Brain microvascular endothelial cell (primary cell): ENCODE measurements at regions not wholly inside any gene's neighbourhood (a gene's known extent, or its start where the extent isn't known, plus 50 kb on each side); places are given as distances from the start of the nearest gene placed in this dataset.

Source experiments
- DNase-seq: peaks from one replicate; pipeline ENCODE4 v3.0.0-alpha.2; 2020
- H3K27ac ChIP-seq: fragments of 250-450 bp; sonication (Bioruptor Pico); 2 replicates; pipeline ENCODE4 v1.5.1; 2020; ENCODE audit warnings: mild to moderate bottlenecking, moderate library complexity
- H3K27me3 ChIP-seq: fragments of 250-450 bp; sonication (Bioruptor Pico); replicated peaks from 2 replicates; pipeline ENCODE4 v1.5.1; 2020; ENCODE audit warnings: mild to moderate bottlenecking
- H3K36me3 ChIP-seq: fragments of 250-450 bp; sonication (Bioruptor Pico); replicated peaks from 2 replicates; pipeline ENCODE4 v1.5.1; 2020; ENCODE audit warnings: mild to moderate bottlenecking
- H3K4me3 ChIP-seq: 2 replicates; pipeline ENCODE4 v1.5.1; 2011; ENCODE audit warnings: low read depth, mild to moderate bottlenecking, control low read depth, low read length, moderate library complexity
- in situ Hi-C: cut with HindIII; loops from 2 replicates; pipeline ENCODE4 v1.10.0; 2017; ENCODE audit warnings: low sequenced_read_pairs, low pct_ligation_motif_present
- TF ChIP-seq, protein P1 (sequence below): IDR thresholded peaks from 2 replicates; pipeline ENCODE4 v1.5.1; 2011; ENCODE audit warnings: low read depth, mild to moderate bottlenecking, moderate library complexity, low read length, control low read depth, inconsistent platforms; ENCODE audit errors: missing control alignments

DNA sequence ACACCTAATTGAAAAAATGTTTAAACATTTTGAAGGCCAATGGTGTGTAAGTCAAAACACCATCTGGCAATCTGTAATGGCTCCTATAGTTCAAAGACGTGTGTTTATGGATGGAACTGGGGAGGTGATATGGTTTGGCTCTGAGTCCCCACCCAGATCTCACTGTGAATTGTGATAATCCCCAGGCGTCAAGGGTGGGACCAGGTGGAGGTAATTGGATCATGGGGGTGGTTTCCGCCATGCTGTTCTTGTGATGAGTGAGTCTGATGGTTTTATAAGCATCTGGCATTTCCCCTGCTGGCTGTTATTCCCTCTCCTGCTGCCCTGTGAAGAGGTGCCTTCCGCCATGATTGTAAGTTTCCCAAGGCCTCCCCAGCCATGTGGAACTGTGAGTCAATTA lies 52.2 kb downstream of the ADRA2C start:
- Histone ChIP-seq H3K36me3 (no peaks in the 10 kb centered on the region), H3K27ac (no peak overlapping the region), H3K27me3 (no peaks in the 10 kb centered on the region), H3K4me3 (no peak overlapping the region)
- no peak for DNase-seq
- in situ Hi-C loops, result no loop called here
- TF ChIP-seq, protein P1, sequence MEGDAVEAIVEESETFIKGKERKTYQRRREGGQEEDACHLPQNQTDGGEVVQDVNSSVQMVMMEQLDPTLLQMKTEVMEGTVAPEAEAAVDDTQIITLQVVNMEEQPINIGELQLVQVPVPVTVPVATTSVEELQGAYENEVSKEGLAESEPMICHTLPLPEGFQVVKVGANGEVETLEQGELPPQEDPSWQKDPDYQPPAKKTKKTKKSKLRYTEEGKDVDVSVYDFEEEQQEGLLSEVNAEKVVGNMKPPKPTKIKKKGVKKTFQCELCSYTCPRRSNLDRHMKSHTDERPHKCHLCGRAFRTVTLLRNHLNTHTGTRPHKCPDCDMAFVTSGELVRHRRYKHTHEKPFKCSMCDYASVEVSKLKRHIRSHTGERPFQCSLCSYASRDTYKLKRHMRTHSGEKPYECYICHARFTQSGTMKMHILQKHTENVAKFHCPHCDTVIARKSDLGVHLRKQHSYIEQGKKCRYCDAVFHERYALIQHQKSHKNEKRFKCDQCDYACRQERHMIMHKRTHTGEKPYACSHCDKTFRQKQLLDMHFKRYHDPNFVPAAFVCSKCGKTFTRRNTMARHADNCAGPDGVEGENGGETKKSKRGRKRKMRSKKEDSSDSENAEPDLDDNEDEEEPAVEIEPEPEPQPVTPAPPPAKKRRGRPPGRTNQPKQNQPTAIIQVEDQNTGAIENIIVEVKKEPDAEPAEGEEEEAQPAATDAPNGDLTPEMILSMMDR, result no peak

DNA sequence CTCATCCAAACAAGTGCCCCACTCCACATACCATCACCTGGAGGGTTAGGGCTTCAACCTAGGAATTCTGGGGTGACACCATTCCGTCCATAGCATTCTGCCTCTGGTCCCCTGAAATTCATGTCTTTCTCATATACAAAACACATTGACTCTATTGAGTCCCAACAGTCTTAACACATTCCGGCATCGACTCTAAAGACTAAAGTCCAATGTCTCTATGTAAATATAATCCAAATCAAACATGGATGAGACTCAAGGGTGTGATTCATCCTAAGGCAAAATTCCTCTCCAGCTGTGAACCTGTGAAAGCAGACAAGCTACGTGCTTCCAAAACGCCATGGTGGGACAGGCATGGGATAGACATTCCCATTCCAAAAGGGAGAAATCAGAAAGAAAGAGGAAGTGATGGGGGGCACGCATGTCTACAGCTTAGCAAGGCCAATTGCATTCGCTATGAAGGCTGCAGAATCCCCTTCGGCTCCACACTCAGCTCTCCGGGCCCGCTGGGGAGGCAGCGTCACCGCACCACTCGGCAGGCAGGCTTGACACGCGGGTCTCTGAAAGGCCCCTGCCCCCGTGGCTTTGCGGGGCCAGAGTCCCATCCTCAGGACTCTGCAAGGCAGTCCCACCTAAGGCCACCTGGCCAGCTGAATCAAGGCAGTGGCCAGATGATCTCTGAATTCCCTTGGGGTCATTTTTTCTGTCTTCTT lies 53.2 kb downstream of the ADRA2C start:
- H3K27me3 ChIP-seq, result no peaks in the 10 kb centered on the region
- DNase-seq, result no peak
- in situ Hi-C loops, result no loop called here
- no peaks in the 10 kb centered on the region for H3K36me3 ChIP-seq
- TF ChIP-seq, protein P1, result no peak
- no peak overlapping the region for H3K27ac ChIP-seq
- H3K4me3 ChIP-seq, result no peak overlapping the region

DNA sequence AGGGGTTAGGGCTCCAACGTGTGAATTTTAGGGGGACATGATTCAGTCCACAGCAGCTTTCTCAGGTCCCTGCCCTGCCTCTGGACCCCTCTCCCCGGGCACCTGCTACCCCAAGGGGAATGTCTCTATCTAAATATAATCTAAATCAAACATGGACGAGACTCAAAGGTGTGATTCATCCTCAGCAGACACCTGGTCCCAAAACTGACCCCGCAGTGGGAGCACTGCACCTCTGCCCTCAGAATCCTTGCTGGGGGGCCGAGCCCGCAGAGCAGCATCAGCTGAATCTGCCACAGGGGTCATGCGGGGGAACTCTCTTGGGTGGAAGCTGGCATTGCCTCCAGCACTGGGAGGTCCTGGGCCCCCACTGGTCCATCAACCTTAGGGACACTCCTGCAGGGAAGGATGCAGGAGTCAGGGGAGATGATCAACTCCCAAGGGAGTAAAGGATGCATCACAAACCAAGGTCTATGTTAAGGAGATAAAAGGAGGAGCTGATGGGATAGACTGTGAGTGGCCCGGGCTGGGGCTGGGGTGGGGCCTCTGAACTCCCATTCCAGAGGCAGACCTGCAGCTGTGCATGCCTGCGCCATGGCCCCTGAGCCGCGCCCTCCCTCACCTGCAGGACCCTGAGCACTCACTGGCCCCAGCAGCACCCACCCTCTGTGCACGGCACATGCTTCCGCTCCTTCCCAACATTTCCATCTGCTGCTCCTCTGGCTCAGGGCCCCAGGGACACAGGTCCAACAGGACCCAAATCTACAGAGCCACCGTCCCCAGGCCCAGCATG lies 54.0 kb downstream of the ADRA2C start:
- Histone ChIP-seq H3K36me3 (no peaks in the 10 kb centered on the region), H3K27ac (no peak overlapping the region), H3K4me3 (no peak overlapping the region), H3K27me3 (no peaks in the 10 kb centered on the region)
- TF ChIP-seq, protein P1, result no peak
- in situ Hi-C loops, result no loop called here
- DNase-seq, result no peak

DNA sequence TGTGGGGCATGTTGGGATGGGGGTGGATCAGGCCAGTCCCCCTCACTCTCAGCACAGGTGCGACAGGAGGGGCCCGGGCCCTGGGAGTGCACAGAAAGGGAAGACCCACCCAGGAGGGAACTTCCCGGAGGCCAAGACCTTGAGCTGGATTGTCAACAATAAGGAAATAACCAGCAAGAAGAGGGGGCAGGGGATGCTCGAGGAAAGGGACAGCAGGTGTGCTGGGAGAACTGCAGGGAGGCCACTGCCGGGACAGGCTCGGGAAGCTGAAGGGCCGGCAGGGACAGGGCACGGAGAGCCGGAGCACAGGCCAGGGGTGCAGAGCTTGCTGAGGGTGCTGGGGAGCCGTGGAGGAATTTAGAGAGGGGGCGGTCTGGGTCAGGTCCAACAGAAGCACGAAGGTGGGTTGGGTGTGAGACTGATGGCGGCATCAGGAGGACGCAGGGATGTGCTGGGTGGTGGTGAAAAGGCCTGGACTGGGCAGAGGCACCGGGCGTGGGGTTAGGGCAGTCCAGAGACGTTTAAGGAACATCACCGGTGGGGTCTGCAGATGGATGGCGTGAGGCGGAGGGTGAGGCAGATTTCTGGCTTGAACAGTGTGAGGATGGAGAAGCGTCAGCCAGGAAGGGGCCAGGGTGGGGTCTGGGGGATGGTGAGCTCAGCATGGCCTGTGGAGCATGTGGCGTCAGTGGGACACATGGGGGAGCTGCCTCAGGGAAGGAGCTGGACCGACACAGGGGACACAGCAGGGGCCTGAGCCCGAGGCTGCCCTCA lies 54.8 kb downstream of the ADRA2C start:
- Histone ChIP-seq H3K36me3 (no peaks in the 10 kb centered on the region), H3K27me3 (no peaks in the 10 kb centered on the region), H3K4me3 (no peak overlapping the region), H3K27ac (no peak overlapping the region)
- no peak for DNase-seq
- in situ Hi-C loops, result no loop called here
- TF ChIP-seq, protein P1, result no peak

DNA sequence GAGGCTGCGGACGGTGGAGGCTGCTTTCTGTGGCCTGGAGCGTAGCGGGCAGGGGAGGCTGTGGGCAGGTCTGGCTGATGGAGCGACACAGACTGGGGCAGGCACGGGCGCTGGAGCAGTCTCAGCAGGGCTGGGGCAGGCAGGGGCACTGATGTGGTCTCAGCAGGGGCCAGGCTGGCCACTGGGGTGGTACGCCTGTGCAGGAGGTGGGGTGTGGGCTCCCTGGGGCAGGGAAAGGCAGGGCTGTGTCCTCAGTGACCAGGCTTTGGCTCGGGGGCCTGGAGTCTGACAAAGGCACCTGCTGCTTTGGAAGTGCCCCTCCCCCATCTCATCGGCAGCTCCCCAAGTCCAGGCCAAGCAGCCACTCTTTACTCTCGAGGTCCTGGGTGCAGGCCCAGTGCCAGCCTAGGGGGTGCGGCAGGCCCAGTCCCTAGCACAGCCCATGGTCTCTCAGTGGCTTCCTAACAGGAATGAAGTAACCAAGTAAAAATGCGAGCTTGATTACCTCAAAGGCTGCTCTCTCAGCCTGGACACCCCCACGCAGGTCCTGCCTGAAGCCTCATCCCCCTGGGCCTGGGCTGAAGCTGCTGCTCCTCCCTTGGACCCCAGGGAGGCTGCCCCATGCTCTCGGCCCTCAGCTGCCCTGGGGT lies 55.5 kb downstream of the ADRA2C start:
- no peak for DNase-seq
- Histone ChIP-seq H3K4me3 (no peak overlapping the region), H3K27ac (no peak overlapping the region), H3K27me3 (no peaks in the 10 kb centered on the region), H3K36me3 (no peaks in the 10 kb centered on the region)
- in situ Hi-C loops, result no loop called here
- TF ChIP-seq, protein P1, result no peak
